ENCODE measurements at regions not wholly inside any gene's neighbourhood (a gene's known extent, or its start where the extent isn't known, plus 50 kb on each side); places are given as distances from the start of the nearest gene placed in this dataset.

DNA sequence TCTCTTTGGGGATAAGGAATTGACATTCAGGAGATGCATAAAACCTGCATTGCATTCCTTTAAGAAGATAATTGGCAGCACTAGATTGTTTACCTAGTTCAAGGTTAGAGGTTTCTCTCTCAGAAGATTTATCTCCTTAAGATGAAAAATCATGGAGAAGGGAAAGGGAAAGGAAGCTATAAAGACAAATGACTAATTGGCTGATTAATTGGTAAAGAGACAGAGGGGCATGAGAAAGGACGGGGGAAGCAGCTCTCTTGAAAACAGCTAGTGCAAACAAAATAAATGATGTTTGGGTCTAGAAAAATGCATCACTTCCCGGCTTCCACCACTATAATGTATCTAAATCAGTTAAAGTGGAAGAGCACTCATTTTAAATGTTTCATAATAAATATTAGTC, 941.2 kb downstream of the XPNPEP1 start:
- no peak for TF ChIP-seq EZH2 (IDR thresholded peaks at IDR 0.05; ENCODE audit: low read length, missing control alignments)
- TF ChIP-seq, protein P1, sequence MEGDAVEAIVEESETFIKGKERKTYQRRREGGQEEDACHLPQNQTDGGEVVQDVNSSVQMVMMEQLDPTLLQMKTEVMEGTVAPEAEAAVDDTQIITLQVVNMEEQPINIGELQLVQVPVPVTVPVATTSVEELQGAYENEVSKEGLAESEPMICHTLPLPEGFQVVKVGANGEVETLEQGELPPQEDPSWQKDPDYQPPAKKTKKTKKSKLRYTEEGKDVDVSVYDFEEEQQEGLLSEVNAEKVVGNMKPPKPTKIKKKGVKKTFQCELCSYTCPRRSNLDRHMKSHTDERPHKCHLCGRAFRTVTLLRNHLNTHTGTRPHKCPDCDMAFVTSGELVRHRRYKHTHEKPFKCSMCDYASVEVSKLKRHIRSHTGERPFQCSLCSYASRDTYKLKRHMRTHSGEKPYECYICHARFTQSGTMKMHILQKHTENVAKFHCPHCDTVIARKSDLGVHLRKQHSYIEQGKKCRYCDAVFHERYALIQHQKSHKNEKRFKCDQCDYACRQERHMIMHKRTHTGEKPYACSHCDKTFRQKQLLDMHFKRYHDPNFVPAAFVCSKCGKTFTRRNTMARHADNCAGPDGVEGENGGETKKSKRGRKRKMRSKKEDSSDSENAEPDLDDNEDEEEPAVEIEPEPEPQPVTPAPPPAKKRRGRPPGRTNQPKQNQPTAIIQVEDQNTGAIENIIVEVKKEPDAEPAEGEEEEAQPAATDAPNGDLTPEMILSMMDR (conservative IDR thresholded peaks at IDR 0.05 in 1 of 2, IDR thresholded peaks at IDR 0.05 in 1 of 2; ENCODE audit: low read depth in 1 of 2, low read length in 2 of 2), result no peak
- DNase-seq (ENCODE audit: low read depth in 2 of 2), result peak in 1 of 2 donors; percentile 40
- Histone ChIP-seq H2AFZ (ENCODE audit: low read length) (no peak overlapping the region), H3K27me3 (ENCODE audit: control insufficient read depth, insufficient read depth, low read length) (no peaks in the 10 kb centered on the region), H3K27ac (ENCODE audit: insufficient read depth, low read length) (no peak overlapping the region), H3K9me3 (ENCODE audit: control insufficient read depth, insufficient read depth, low read depth, low read length) (no peaks in the 10 kb centered on the region), H4K20me1 (ENCODE audit: control insufficient read depth, extremely low read depth, insufficient read depth, low read length) (no peaks in the 10 kb centered on the region), H3K79me2 (ENCODE audit: control insufficient read depth, insufficient read depth, low read length) (no peaks in the 10 kb centered on the region), H3K4me1 (ENCODE audit: control insufficient read depth, extremely low read depth, insufficient read depth, low read length) (no peaks in the 10 kb centered on the region), H3K9ac (ENCODE audit: insufficient read depth, low read length) (no peak overlapping the region), H3K4me3 (replicated peaks in 1 of 4; ENCODE audit: control extremely low read depth in 1 of 4, insufficient read depth in 1 of 4, low read depth in 3 of 4, low read length in 4 of 4) (no peak overlapping the region), H3K4me2 (ENCODE audit: extremely low read depth, insufficient read depth, low read length) (no peak overlapping the region), H3K36me3 (ENCODE audit: control insufficient read depth, insufficient read depth, low read length) (no peaks in the 10 kb centered on the region)

DNA sequence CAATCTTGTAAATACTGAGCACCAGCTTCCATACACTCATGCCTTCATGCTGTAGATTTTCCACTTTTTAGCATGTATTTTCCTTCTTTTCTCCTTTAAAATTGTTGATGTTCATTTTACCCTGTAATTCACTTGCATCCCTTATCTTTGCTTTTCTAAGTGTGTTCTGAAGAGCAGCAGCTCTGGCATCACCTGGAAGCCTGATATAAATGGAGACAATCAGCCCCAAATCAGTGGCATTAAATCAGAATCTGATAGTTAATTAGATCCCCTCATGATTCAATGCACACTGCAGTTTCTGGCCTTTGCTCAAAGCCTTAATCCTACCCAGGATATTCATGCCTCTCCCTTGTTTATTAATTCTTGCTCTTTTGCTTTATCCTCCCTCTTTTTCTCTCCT, 942.4 kb downstream of the XPNPEP1 start:
- no peaks in the 10 kb centered on the region for H3K9me3 ChIP-seq (ENCODE audit: control insufficient read depth, insufficient read depth, low read depth, low read length)
- H3K4me3 ChIP-seq (replicated peaks in 1 of 4; ENCODE audit: control extremely low read depth in 1 of 4, insufficient read depth in 1 of 4, low read depth in 3 of 4, low read length in 4 of 4), result no peak overlapping the region

DNA sequence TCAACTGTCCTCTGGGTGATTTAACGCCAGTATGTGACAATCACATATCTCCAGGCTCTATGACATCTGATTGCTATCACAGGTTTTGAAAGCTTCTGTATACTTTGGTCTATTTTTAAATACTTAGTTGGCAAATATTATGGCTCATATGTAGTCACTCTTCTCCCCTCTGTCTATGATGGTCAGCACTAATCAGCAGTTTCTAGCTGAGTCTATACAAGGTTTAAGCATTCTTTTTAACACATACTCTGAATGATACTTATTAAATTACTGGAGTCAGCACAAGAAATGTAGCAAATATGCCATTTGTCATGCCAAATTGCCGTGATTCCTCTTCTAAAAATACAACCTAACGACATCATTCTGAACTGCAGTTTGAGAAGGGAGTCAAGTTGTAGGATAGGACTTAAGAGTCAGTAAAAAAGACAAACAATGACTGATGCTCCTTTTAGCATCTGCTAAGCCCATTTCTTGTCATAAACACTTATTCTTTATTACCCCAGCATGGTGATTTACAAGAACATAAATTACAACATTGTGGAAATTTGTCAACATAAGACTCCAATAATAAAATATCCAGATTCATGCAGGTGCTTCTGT, 947.8 kb downstream of the XPNPEP1 start:
- Histone ChIP-seq H3K9ac (ENCODE audit: insufficient read depth, low read length) (no peak overlapping the region), H3K4me2 (ENCODE audit: extremely low read depth, insufficient read depth, low read length) (no peak overlapping the region), H3K4me1 (ENCODE audit: control insufficient read depth, extremely low read depth, insufficient read depth, low read length) (no peaks in the 10 kb centered on the region), H3K36me3 (ENCODE audit: control insufficient read depth, insufficient read depth, low read length) (no peaks in the 10 kb centered on the region), H2AFZ (ENCODE audit: low read length) (no peak overlapping the region), H3K9me3 (ENCODE audit: control insufficient read depth, insufficient read depth, low read depth, low read length) (no peaks in the 10 kb centered on the region), H3K27me3 (ENCODE audit: control insufficient read depth, insufficient read depth, low read length) (no peaks in the 10 kb centered on the region), H3K27ac (ENCODE audit: insufficient read depth, low read length) (no peak overlapping the region), H4K20me1 (ENCODE audit: control insufficient read depth, extremely low read depth, insufficient read depth, low read length) (no peaks in the 10 kb centered on the region), H3K79me2 (ENCODE audit: control insufficient read depth, insufficient read depth, low read length) (no peaks in the 10 kb centered on the region), H3K4me3 (replicated peaks in 1 of 4; ENCODE audit: control extremely low read depth in 1 of 4, insufficient read depth in 1 of 4, low read depth in 3 of 4, low read length in 4 of 4) (no peak overlapping the region)
- no peak for DNase-seq (ENCODE audit: low read depth in 2 of 2)
- TF ChIP-seq, protein P1 (conservative IDR thresholded peaks at IDR 0.05 in 1 of 2, IDR thresholded peaks at IDR 0.05 in 1 of 2; ENCODE audit: low read depth in 1 of 2, low read length in 2 of 2), result no peak
- no peak for TF ChIP-seq EZH2 (IDR thresholded peaks at IDR 0.05; ENCODE audit: low read length, missing control alignments)

More for the DNA sequence above, 942.4 kb downstream of the XPNPEP1 start:
- no peaks in the 10 kb centered on the region for H3K36me3 ChIP-seq (ENCODE audit: control insufficient read depth, insufficient read depth, low read length)
- H3K79me2 ChIP-seq (ENCODE audit: control insufficient read depth, insufficient read depth, low read length), result no peaks in the 10 kb centered on the region
- no peak overlapping the region for H3K9ac ChIP-seq (ENCODE audit: insufficient read depth, low read length)
- no peak for DNase-seq (ENCODE audit: low read depth in 2 of 2)
- H3K27me3 ChIP-seq (ENCODE audit: control insufficient read depth, insufficient read depth, low read length), result no peaks in the 10 kb centered on the region
- H4K20me1 ChIP-seq (ENCODE audit: control insufficient read depth, extremely low read depth, insufficient read depth, low read length), result no peaks in the 10 kb centered on the region
- H2AFZ ChIP-seq (ENCODE audit: low read length), result no peak overlapping the region
- no peaks in the 10 kb centered on the region for H3K4me1 ChIP-seq (ENCODE audit: control insufficient read depth, extremely low read depth, insufficient read depth, low read length)
- TF ChIP-seq, protein P1 (conservative IDR thresholded peaks at IDR 0.05 in 1 of 2, IDR thresholded peaks at IDR 0.05 in 1 of 2; ENCODE audit: low read depth in 1 of 2, low read length in 2 of 2), result no peak
- no peak for TF ChIP-seq EZH2 (IDR thresholded peaks at IDR 0.05; ENCODE audit: low read length, missing control alignments)
- no peak overlapping the region for H3K27ac ChIP-seq (ENCODE audit: insufficient read depth, low read length)
- no peak overlapping the region for H3K4me2 ChIP-seq (ENCODE audit: extremely low read depth, insufficient read depth, low read length)

Measured in fibroblast of lung (primary cell).